ENCODE measurements at regions not wholly inside any gene's neighbourhood (a gene's known extent, or its start where the extent isn't known, plus 50 kb on each side); places are given as distances from the start of the nearest gene placed in this dataset.

- TF ChIP-seq, protein P1, sequence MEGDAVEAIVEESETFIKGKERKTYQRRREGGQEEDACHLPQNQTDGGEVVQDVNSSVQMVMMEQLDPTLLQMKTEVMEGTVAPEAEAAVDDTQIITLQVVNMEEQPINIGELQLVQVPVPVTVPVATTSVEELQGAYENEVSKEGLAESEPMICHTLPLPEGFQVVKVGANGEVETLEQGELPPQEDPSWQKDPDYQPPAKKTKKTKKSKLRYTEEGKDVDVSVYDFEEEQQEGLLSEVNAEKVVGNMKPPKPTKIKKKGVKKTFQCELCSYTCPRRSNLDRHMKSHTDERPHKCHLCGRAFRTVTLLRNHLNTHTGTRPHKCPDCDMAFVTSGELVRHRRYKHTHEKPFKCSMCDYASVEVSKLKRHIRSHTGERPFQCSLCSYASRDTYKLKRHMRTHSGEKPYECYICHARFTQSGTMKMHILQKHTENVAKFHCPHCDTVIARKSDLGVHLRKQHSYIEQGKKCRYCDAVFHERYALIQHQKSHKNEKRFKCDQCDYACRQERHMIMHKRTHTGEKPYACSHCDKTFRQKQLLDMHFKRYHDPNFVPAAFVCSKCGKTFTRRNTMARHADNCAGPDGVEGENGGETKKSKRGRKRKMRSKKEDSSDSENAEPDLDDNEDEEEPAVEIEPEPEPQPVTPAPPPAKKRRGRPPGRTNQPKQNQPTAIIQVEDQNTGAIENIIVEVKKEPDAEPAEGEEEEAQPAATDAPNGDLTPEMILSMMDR (IDR thresholded peaks at IDR 0.05) = no peak
- no peak for TF ChIP-seq POLR2A (IDR thresholded peaks at IDR 0.05)
Measured at GRCh38 chr5:110225949-110226348, 500.5 kb downstream of the TMEM232 start.

Measured in testis (tissue), 2 donors.